ENCODE measurements at regions not wholly inside any gene's neighbourhood (a gene's known extent, or its start where the extent isn't known, plus 50 kb on each side); places are given as distances from the start of the nearest gene placed in this dataset.

GRCh38 chr10:130960531-130960930 lies 351.0 kb downstream of the TCERG1L start:
- ATAC-seq, result no peak
- H3K4me1 Mint-ChIP-seq (ENCODE audit: low read depth), result no peaks in the 10 kb centered on the region
- H3K36me3 Mint-ChIP-seq (ENCODE audit: insufficient read depth), result no peaks in the 10 kb centered on the region
- DNase-seq, result no peak
- no peaks in the 10 kb centered on the region for H3K9me3 Mint-ChIP-seq
- no peaks in the 10 kb centered on the region for H3K27me3 Mint-ChIP-seq (ENCODE audit: low read depth)
- no peak overlapping the region for H3K4me3 Mint-ChIP-seq

- H3K4me3 Mint-ChIP-seq, result no peak overlapping the region
- no peaks in the 10 kb centered on the region for H3K4me1 Mint-ChIP-seq (ENCODE audit: low read depth)
- no peaks in the 10 kb centered on the region for H3K9me3 Mint-ChIP-seq
- DNase-seq (no peak), ATAC-seq (no peak)
- H3K36me3 Mint-ChIP-seq (ENCODE audit: insufficient read depth), result no peaks in the 10 kb centered on the region
- no peaks in the 10 kb centered on the region for H3K27me3 Mint-ChIP-seq (ENCODE audit: low read depth)
Measured at GRCh38 chr10:130961506-130962239, 349.8 kb downstream of the TCERG1L start.

GRCh38 chr10:130962240-130963051 lies 349.1 kb downstream of the TCERG1L start:
- Mint-ChIP-seq H3K36me3 (ENCODE audit: insufficient read depth) (no peaks in the 10 kb centered on the region), H3K4me1 (ENCODE audit: low read depth) (no peaks in the 10 kb centered on the region), H3K9me3 (no peaks in the 10 kb centered on the region), H3K4me3 (no peak overlapping the region), H3K27me3 (ENCODE audit: low read depth) (no peaks in the 10 kb centered on the region)
- ATAC-seq, result no peak
- DNase-seq, result no peak

GRCh38 chr10:130963052-130963393 lies 348.5 kb downstream of the TCERG1L start:
- Mint-ChIP-seq H3K36me3 (ENCODE audit: insufficient read depth) (no peaks in the 10 kb centered on the region), H3K4me1 (ENCODE audit: low read depth) (no peaks in the 10 kb centered on the region), H3K27me3 (ENCODE audit: low read depth) (no peaks in the 10 kb centered on the region), H3K4me3 (no peak overlapping the region), H3K9me3 (no peaks in the 10 kb centered on the region)
- no peak for DNase-seq
- ATAC-seq, result no peak

- H3K9me3 Mint-ChIP-seq, result no peaks in the 10 kb centered on the region
- H3K27me3 Mint-ChIP-seq (ENCODE audit: low read depth), result no peaks in the 10 kb centered on the region
- DNase-seq, result no peak
- H3K4me3 Mint-ChIP-seq, result no peak overlapping the region
- H3K36me3 Mint-ChIP-seq (ENCODE audit: insufficient read depth), result no peaks in the 10 kb centered on the region
- no peaks in the 10 kb centered on the region for H3K4me1 Mint-ChIP-seq (ENCODE audit: low read depth)
- ATAC-seq, result no peak
Measured at GRCh38 chr10:130963786-130964522, 347.6 kb downstream of the TCERG1L start.

- Mint-ChIP-seq H3K27me3 (ENCODE audit: low read depth) (no peaks in the 10 kb centered on the region), H3K36me3 (ENCODE audit: insufficient read depth) (no peaks in the 10 kb centered on the region), H3K9me3 (no peaks in the 10 kb centered on the region), H3K4me1 (ENCODE audit: low read depth) (no peaks in the 10 kb centered on the region), H3K4me3 (no peak overlapping the region)
- no peak for ATAC-seq
- no peak for DNase-seq
Measured at GRCh38 chr10:130964771-130965170, 346.8 kb downstream of the TCERG1L start.

- Mint-ChIP-seq H3K4me1 (ENCODE audit: low read depth) (no peaks in the 10 kb centered on the region), H3K9me3 (no peaks in the 10 kb centered on the region), H3K27me3 (ENCODE audit: low read depth) (no peaks in the 10 kb centered on the region), H3K4me3 (no peak overlapping the region), H3K36me3 (ENCODE audit: insufficient read depth) (no peaks in the 10 kb centered on the region)
- no peak for ATAC-seq
- DNase-seq, result no peak
Measured at GRCh38 chr10:130967161-130967560, 344.4 kb downstream of the TCERG1L start.

- H3K36me3 Mint-ChIP-seq (ENCODE audit: insufficient read depth), result no peaks in the 10 kb centered on the region
- no peak overlapping the region for H3K4me3 Mint-ChIP-seq
- H3K27me3 Mint-ChIP-seq (ENCODE audit: low read depth), result no peaks in the 10 kb centered on the region
- ATAC-seq (no peak), DNase-seq (no peak)
- no peaks in the 10 kb centered on the region for H3K9me3 Mint-ChIP-seq
- no peaks in the 10 kb centered on the region for H3K4me1 Mint-ChIP-seq (ENCODE audit: low read depth)
Measured at GRCh38 chr10:130967784-130968183, 343.7 kb downstream of the TCERG1L start.

- Mint-ChIP-seq H3K4me3 (no peak overlapping the region), H3K9me3 (no peaks in the 10 kb centered on the region), H3K27me3 (ENCODE audit: low read depth) (no peaks in the 10 kb centered on the region), H3K36me3 (ENCODE audit: insufficient read depth) (no peaks in the 10 kb centered on the region), H3K4me1 (ENCODE audit: low read depth) (no peaks in the 10 kb centered on the region)
- ATAC-seq (no peak), DNase-seq (no peak)
Measured at GRCh38 chr10:130968511-130968910, 343.0 kb downstream of the TCERG1L start.

GRCh38 chr10:130968964-130969363 lies 342.6 kb downstream of the TCERG1L start:
- ATAC-seq (no peak), DNase-seq (no peak)
- Mint-ChIP-seq H3K27me3 (ENCODE audit: low read depth) (no peaks in the 10 kb centered on the region), H3K9me3 (no peaks in the 10 kb centered on the region), H3K4me1 (ENCODE audit: low read depth) (no peaks in the 10 kb centered on the region), H3K36me3 (ENCODE audit: insufficient read depth) (no peaks in the 10 kb centered on the region), H3K4me3 (no peak overlapping the region)

- H3K4me3 Mint-ChIP-seq, result no peak overlapping the region
- no peaks in the 10 kb centered on the region for H3K27me3 Mint-ChIP-seq (ENCODE audit: low read depth)
- ATAC-seq (no peak), DNase-seq (no peak)
- no peaks in the 10 kb centered on the region for H3K9me3 Mint-ChIP-seq
- H3K4me1 Mint-ChIP-seq (ENCODE audit: low read depth), result no peaks in the 10 kb centered on the region
- H3K36me3 Mint-ChIP-seq (ENCODE audit: insufficient read depth), result no peaks in the 10 kb centered on the region
Measured at GRCh38 chr10:130969700-130970099, 341.8 kb downstream of the TCERG1L start.

GRCh38 chr10:130970341-130971122 lies 341.0 kb downstream of the TCERG1L start:
- Mint-ChIP-seq H3K27me3 (ENCODE audit: low read depth) (no peaks in the 10 kb centered on the region), H3K9me3 (peaks cover under 1% of the 10 kb centered on the region), H3K4me3 (no peak overlapping the region), H3K36me3 (ENCODE audit: insufficient read depth) (no peaks in the 10 kb centered on the region), H3K4me1 (ENCODE audit: low read depth) (no peaks in the 10 kb centered on the region)
- DNase-seq (no peak), ATAC-seq (no peak)

- no peak for DNase-seq
- Mint-ChIP-seq H3K4me1 (ENCODE audit: low read depth) (no peaks in the 10 kb centered on the region), H3K9me3 (peaks cover 6% of the 10 kb centered on the region), H3K27me3 (ENCODE audit: low read depth) (no peaks in the 10 kb centered on the region), H3K36me3 (ENCODE audit: insufficient read depth) (no peaks in the 10 kb centered on the region), H3K4me3 (no peak overlapping the region)
- ATAC-seq, result peak in 1 of 2 donors; percentile 18
Measured at GRCh38 chr10:130971123-130971435, 340.4 kb downstream of the TCERG1L start.

- no peaks in the 10 kb centered on the region for H3K4me1 Mint-ChIP-seq (ENCODE audit: low read depth)
- DNase-seq (no peak), ATAC-seq (no peak)
- H3K4me3 Mint-ChIP-seq, result no peak overlapping the region
- no peaks in the 10 kb centered on the region for H3K36me3 Mint-ChIP-seq (ENCODE audit: insufficient read depth)
- H3K9me3 Mint-ChIP-seq, result peaks cover 7% of the 10 kb centered on the region
- no peaks in the 10 kb centered on the region for H3K27me3 Mint-ChIP-seq (ENCODE audit: low read depth)
Measured at GRCh38 chr10:130973127-130973839, 338.2 kb downstream of the TCERG1L start.

Data from activated T-cell treated with anti-CD3 and anti-CD28 coated beads, Interleukin-2, amount 50 U/mL, for 4 hours (primary cell).